Progenitor cell of endocrine pancreas (in vitro differentiated cells): ENCODE measurements at regions not wholly inside any gene's neighbourhood (a gene's known extent, or its start where the extent isn't known, plus 50 kb on each side); places are given as distances from the start of the nearest gene placed in this dataset.

Source experiments
- DNase-seq: peaks from one replicate; pipeline ENCODE4 v3.0.0; 2021; ENCODE audit warnings: low spot score; ENCODE audit not compliant: unreplicated experiment
- H3K27ac Mint-ChIP-seq: 2 replicates; pipeline ENCODE4 v1.8.0; 2021; ENCODE audit warnings: mild to moderate bottlenecking, moderate library complexity, mixed read lengths
- H3K27me3 Mint-ChIP-seq: 2 replicates; pipeline ENCODE4 v1.8.0; 2021; ENCODE audit warnings: mixed read lengths
- H3K36me3 Mint-ChIP-seq: 2 replicates; pipeline ENCODE4 v1.8.0; 2022; ENCODE audit warnings: mixed read lengths; ENCODE audit not compliant: insufficient read depth
- H3K4me1 Mint-ChIP-seq: 2 replicates; pipeline ENCODE4 v1.8.0; 2021; ENCODE audit warnings: low read depth, mixed read lengths
- H3K4me3 Mint-ChIP-seq: 2 replicates; pipeline ENCODE4 v1.8.0; 2021; ENCODE audit warnings: low read depth, mild to moderate bottlenecking, moderate library complexity, mixed read lengths
- H3K9me3 Mint-ChIP-seq: 2 replicates; pipeline ENCODE4 v1.8.0; 2021; ENCODE audit warnings: low read depth, mixed read lengths
- TF ChIP-seq, protein P1 (sequence below): fragments of 200-600 bp; sonication (generic); IDR thresholded peaks from one replicate; pipeline ENCODE4 v1.5.0; 2021; ENCODE audit warnings: antibody characterized with exemption, mild to moderate bottlenecking; ENCODE audit not compliant: unreplicated experiment

GRCh38 chr5:103847060-103847459 is 284.5 kb upstream of the NUDT12 start:
- no peak overlapping the region for H3K4me3 Mint-ChIP-seq
- no peak overlapping the region for H3K27ac Mint-ChIP-seq
- DNase-seq, result no peak
- H3K27me3 Mint-ChIP-seq, result no peaks in the 10 kb centered on the region
- peaks cover 3% of the 10 kb centered on the region for H3K9me3 Mint-ChIP-seq
- TF ChIP-seq, protein P1, sequence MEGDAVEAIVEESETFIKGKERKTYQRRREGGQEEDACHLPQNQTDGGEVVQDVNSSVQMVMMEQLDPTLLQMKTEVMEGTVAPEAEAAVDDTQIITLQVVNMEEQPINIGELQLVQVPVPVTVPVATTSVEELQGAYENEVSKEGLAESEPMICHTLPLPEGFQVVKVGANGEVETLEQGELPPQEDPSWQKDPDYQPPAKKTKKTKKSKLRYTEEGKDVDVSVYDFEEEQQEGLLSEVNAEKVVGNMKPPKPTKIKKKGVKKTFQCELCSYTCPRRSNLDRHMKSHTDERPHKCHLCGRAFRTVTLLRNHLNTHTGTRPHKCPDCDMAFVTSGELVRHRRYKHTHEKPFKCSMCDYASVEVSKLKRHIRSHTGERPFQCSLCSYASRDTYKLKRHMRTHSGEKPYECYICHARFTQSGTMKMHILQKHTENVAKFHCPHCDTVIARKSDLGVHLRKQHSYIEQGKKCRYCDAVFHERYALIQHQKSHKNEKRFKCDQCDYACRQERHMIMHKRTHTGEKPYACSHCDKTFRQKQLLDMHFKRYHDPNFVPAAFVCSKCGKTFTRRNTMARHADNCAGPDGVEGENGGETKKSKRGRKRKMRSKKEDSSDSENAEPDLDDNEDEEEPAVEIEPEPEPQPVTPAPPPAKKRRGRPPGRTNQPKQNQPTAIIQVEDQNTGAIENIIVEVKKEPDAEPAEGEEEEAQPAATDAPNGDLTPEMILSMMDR, result no peak
- H3K36me3 Mint-ChIP-seq, result no peaks in the 10 kb centered on the region
- no peaks in the 10 kb centered on the region for H3K4me1 Mint-ChIP-seq

DNA sequence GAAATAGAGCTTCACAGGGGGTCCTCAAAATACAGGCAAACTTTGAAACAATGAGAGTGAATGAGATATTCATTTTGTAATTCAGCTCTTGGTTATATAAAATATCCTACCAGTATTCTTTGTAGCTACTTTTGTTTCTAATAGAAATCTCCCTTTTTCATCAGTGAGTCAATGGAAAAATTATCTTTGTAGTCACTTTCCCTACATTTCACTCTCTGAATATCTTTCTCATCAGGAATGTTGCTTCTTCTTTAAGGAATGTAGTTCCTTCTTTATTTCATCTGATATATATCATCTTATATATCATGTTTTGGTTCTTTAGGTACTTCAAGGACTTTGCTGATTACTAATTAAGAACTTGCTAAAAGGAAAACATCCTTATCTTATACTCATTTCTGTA is 280.3 kb upstream of the NUDT12 start:
- Mint-ChIP-seq H3K36me3 (no peaks in the 10 kb centered on the region), H3K4me1 (no peaks in the 10 kb centered on the region), H3K27ac (no peak overlapping the region), H3K4me3 (no peak overlapping the region), H3K27me3 (no peaks in the 10 kb centered on the region), H3K9me3 (peaks cover 3% of the 10 kb centered on the region)
- TF ChIP-seq, protein P1, result no peak
- DNase-seq, result no peak

- no peaks in the 10 kb centered on the region for H3K4me1 Mint-ChIP-seq
- no peaks in the 10 kb centered on the region for H3K36me3 Mint-ChIP-seq
- no peak for DNase-seq
- H3K9me3 Mint-ChIP-seq, result peaks cover 3% of the 10 kb centered on the region
- no peak overlapping the region for H3K27ac Mint-ChIP-seq
- H3K27me3 Mint-ChIP-seq, result no peaks in the 10 kb centered on the region
- no peak overlapping the region for H3K4me3 Mint-ChIP-seq
- TF ChIP-seq, protein P1, result no peak
Measured at GRCh38 chr5:103840600-103840999, 278.0 kb upstream of the NUDT12 start.

DNA sequence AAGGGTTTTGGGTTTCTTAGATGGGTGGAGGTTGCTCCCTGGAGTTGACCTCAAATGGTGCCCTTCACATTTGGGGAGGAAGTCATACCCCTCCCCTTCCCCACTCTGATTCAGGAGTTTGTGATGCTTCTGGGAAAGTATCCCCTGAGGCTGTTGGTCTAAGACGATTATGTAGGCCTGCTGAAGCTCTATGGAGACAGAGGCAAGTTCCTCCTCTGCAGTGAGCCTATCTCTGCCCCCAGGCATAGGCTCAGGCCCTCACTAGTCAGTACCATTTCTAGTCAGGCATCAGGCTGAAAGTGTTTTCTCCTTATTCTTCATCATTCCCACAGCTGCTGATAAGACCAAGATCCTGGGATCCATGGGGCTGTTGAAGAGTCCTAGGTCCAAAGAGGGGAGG is 271.6 kb upstream of the NUDT12 start:
- Mint-ChIP-seq H3K9me3 (no peaks in the 10 kb centered on the region), H3K36me3 (no peaks in the 10 kb centered on the region), H3K4me1 (no peaks in the 10 kb centered on the region)

DNA sequence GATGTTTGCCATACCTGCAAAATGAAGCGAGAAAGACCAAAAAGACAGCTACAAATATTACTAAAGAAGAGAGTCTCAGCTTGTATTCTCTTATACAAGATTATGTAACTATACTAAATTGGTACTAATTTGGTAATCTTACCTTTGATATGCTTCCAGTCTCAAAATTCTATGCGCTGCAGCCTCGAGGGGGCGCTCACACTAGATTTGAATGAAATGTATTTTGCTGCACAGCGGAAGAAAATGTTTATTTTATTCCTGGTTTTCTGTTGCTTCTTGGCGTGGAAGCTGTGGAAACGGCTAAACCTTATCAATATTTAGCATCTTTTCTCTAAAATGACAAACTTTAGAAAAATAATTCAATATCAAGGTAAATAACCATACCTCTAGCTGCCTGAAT is 267.0 kb upstream of the NUDT12 start:
- H3K36me3 Mint-ChIP-seq, result no peaks in the 10 kb centered on the region
- no peaks in the 10 kb centered on the region for H3K4me1 Mint-ChIP-seq
- peaks cover 5% of the 10 kb centered on the region for H3K9me3 Mint-ChIP-seq
- H3K27ac Mint-ChIP-seq, result no peak overlapping the region
- H3K27me3 Mint-ChIP-seq, result no peaks in the 10 kb centered on the region
- TF ChIP-seq, protein P1, result peak; percentile 51
- DNase-seq, result no peak
- H3K4me3 Mint-ChIP-seq, result no peak overlapping the region

More for the DNA sequence above, 271.6 kb upstream of the NUDT12 start:
- TF ChIP-seq, protein P1, result no peak
- H3K4me3 Mint-ChIP-seq, result no peak overlapping the region
- no peaks in the 10 kb centered on the region for H3K27me3 Mint-ChIP-seq
- no peak overlapping the region for H3K27ac Mint-ChIP-seq
- no peak for DNase-seq
